Mammary epithelial cell (primary cell): ENCODE measurements at regions not wholly inside any gene's neighbourhood (a gene's known extent, or its start where the extent isn't known, plus 50 kb on each side); places are given as distances from the start of the nearest gene placed in this dataset.

Experiments
- CTCF ChIP-seq, 2 donors: IDR thresholded peaks in 1 of 2; conservative IDR thresholded peaks in 1 of 2; 2 replicates each; pipeline ENCODE4 v1.5.1; 2011 to 2012; ENCODE audit warnings: inconsistent platforms in 2 of 2, low read length in 2 of 2, mild to moderate bottlenecking in 2 of 2, control low read depth in 1 of 2, low read depth in 1 of 2; ENCODE audit not compliant: insufficient read depth in 1 of 2; ENCODE audit errors: extremely low read depth in 1 of 2
- EZH2 ChIP-seq: IDR thresholded peaks from 2 replicates; pipeline ENCODE4 v1.6.1; 2012; ENCODE audit warnings: low read length, inconsistent platforms, borderline replicate concordance

- TF ChIP-seq CTCF (conservative IDR thresholded peaks at IDR 0.05 in 1 of 2, IDR thresholded peaks at IDR 0.05 in 1 of 2; ENCODE audit: extremely low read depth in 1 of 2, insufficient read depth in 1 of 2, low read depth in 1 of 2, low read length in 2 of 2) (no peak), EZH2 (no peak)
These were observed 190.3 kb downstream of the WNT5A start for GRCh38 chr3:55296791-55297190.
